ENCODE measurements at regions not wholly inside any gene's neighbourhood (a gene's known extent, or its start where the extent isn't known, plus 50 kb on each side); places are given as distances from the start of the nearest gene placed in this dataset.

GRCh38 chr1:5342172-5342571 is 650.1 kb downstream of the NPHP4 start:
- Histone ChIP-seq H3K9ac (ENCODE audit: low read length) (no peak overlapping the region), H3F3A (ENCODE audit: low read length, unreplicated experiment) (no peaks in the 10 kb centered on the region), H3K4me3 (ENCODE audit: low read length) (no peak overlapping the region), H3K4me2 (ENCODE audit: low read length) (no peak overlapping the region), H3K4me1 (ENCODE audit: insufficient read depth, low read length) (no peaks in the 10 kb centered on the region), H3K9me2 (replicated peaks; ENCODE audit: low read length) (no peaks in the 10 kb centered on the region), H3K9me3 (ENCODE audit: low read length) (peaks cover 9% of the 10 kb centered on the region; the same call in 1 of the 2 replicates), H4K20me1 (ENCODE audit: low read length) (no peaks in the 10 kb centered on the region), H3K79me2 (ENCODE audit: low read length) (no peaks in the 10 kb centered on the region), H3K27me3 (ENCODE audit: low read length) (no peaks in the 10 kb centered on the region), H3K36me3 (ENCODE audit: low read depth, low read length) (no peaks in the 10 kb centered on the region), H2AFZ (ENCODE audit: low read length) (no peak overlapping the region), H3K27ac (ENCODE audit: low read length) (no peak overlapping the region)
- TF ChIP-seq, protein P1, sequence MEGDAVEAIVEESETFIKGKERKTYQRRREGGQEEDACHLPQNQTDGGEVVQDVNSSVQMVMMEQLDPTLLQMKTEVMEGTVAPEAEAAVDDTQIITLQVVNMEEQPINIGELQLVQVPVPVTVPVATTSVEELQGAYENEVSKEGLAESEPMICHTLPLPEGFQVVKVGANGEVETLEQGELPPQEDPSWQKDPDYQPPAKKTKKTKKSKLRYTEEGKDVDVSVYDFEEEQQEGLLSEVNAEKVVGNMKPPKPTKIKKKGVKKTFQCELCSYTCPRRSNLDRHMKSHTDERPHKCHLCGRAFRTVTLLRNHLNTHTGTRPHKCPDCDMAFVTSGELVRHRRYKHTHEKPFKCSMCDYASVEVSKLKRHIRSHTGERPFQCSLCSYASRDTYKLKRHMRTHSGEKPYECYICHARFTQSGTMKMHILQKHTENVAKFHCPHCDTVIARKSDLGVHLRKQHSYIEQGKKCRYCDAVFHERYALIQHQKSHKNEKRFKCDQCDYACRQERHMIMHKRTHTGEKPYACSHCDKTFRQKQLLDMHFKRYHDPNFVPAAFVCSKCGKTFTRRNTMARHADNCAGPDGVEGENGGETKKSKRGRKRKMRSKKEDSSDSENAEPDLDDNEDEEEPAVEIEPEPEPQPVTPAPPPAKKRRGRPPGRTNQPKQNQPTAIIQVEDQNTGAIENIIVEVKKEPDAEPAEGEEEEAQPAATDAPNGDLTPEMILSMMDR (conservative IDR thresholded peaks at IDR 0.05; ENCODE audit: low read depth, low read length), result no peak
- TF ChIP-seq EZH2 (IDR thresholded peaks at IDR 0.05; ENCODE audit: low read length, unreplicated experiment) (no peak), EZH2phosphoT487 (IDR thresholded peaks at IDR 0.05; ENCODE audit: borderline replicate concordance, low read length) (no peak)
- CTCF ChIA-PET, result no interaction called here
- ATAC-seq (no peak), DNase-seq (no peak)
- POLR2A ChIA-PET (ENCODE audit: unreplicated experiment), result no interaction called here
- no TSS peak for BruUV-seq (replicated peaks)
- intact Hi-C loops (cut with micrococcal nuclease), result no loop called here

GRCh38 chr1:5341471-5341870 is 650.8 kb downstream of the NPHP4 start:
- no peaks in the 10 kb centered on the region for H3K4me1 ChIP-seq (ENCODE audit: insufficient read depth, low read length)
- H3F3A ChIP-seq (ENCODE audit: low read length, unreplicated experiment), result no peaks in the 10 kb centered on the region
- no peak overlapping the region for H3K9ac ChIP-seq (ENCODE audit: low read length)
- H4K20me1 ChIP-seq (ENCODE audit: low read length), result no peaks in the 10 kb centered on the region
- ChIA-PET CTCF (no interaction called here), POLR2A (ENCODE audit: unreplicated experiment) (no interaction called here)
- intact Hi-C loops (cut with micrococcal nuclease), result no loop called here
- H3K36me3 ChIP-seq (ENCODE audit: low read depth, low read length), result no peaks in the 10 kb centered on the region
- TF ChIP-seq EZH2phosphoT487 (IDR thresholded peaks at IDR 0.05; ENCODE audit: borderline replicate concordance, low read length) (no peak), EZH2 (IDR thresholded peaks at IDR 0.05; ENCODE audit: low read length, unreplicated experiment) (no peak)
- TF ChIP-seq, protein P1 (conservative IDR thresholded peaks at IDR 0.05; ENCODE audit: low read depth, low read length), result no peak
- no peak overlapping the region for H3K4me2 ChIP-seq (ENCODE audit: low read length)
- DNase-seq, result no peak
- H3K9me3 ChIP-seq (ENCODE audit: low read length), result peaks cover 4% of the 10 kb centered on the region; the same call in 1 of the 2 replicates
- no peak overlapping the region for H3K4me3 ChIP-seq (ENCODE audit: low read length)
- no TSS peak for BruUV-seq (replicated peaks)
- H3K27me3 ChIP-seq (ENCODE audit: low read length), result no peaks in the 10 kb centered on the region
- H3K27ac ChIP-seq (ENCODE audit: low read length), result no peak overlapping the region
- H2AFZ ChIP-seq (ENCODE audit: low read length), result no peak overlapping the region
- no peaks in the 10 kb centered on the region for H3K79me2 ChIP-seq (ENCODE audit: low read length)
- H3K9me2 ChIP-seq (replicated peaks; ENCODE audit: low read length), result no peaks in the 10 kb centered on the region
- ATAC-seq, result no peak

GRCh38 chr1:5340560-5341130 is 651.6 kb downstream of the NPHP4 start:
- POLR2A ChIA-PET (ENCODE audit: unreplicated experiment), result no interaction called here
- ATAC-seq, result no peak

More at GRCh38 chr1:5340560-5341130, 651.6 kb downstream of the NPHP4 start:
- Histone ChIP-seq H2AFZ (ENCODE audit: low read length) (no peak overlapping the region), H3K4me2 (ENCODE audit: low read length) (no peak overlapping the region), H3K4me3 (ENCODE audit: low read length) (no peak overlapping the region), H3K27ac (ENCODE audit: low read length) (no peak overlapping the region), H3K36me3 (ENCODE audit: low read depth, low read length) (no peaks in the 10 kb centered on the region), H4K20me1 (ENCODE audit: low read length) (no peaks in the 10 kb centered on the region), H3K4me1 (ENCODE audit: insufficient read depth, low read length) (no peaks in the 10 kb centered on the region), H3K9ac (ENCODE audit: low read length) (no peak overlapping the region), H3K9me2 (replicated peaks; ENCODE audit: low read length) (no peaks in the 10 kb centered on the region), H3K9me3 (ENCODE audit: low read length) (no peaks in the 10 kb centered on the region; the same call in 1 of the 2 replicates), H3K27me3 (ENCODE audit: low read length) (no peaks in the 10 kb centered on the region), H3F3A (ENCODE audit: low read length, unreplicated experiment) (no peaks in the 10 kb centered on the region), H3K79me2 (ENCODE audit: low read length) (no peaks in the 10 kb centered on the region)
- CTCF ChIA-PET, result no interaction called here
- BruUV-seq (replicated peaks), result no TSS peak
- TF ChIP-seq, protein P1 (conservative IDR thresholded peaks at IDR 0.05; ENCODE audit: low read depth, low read length), result no peak
- TF ChIP-seq EZH2 (IDR thresholded peaks at IDR 0.05; ENCODE audit: low read length, unreplicated experiment) (no peak), EZH2phosphoT487 (IDR thresholded peaks at IDR 0.05; ENCODE audit: borderline replicate concordance, low read length) (no peak)
- intact Hi-C loops (cut with micrococcal nuclease), result no loop called here
- no peak for DNase-seq
